K562 (cell line): ENCODE measurements at regions not wholly inside any gene's neighbourhood (a gene's known extent, or its start where the extent isn't known, plus 50 kb on each side); places are given as distances from the start of the nearest gene placed in this dataset.

ENCODE experiments used
- ATAC-seq: fragments of 200-7000 bp; cut with Tn5 transposase; 3 replicates; pipeline ENCODE4 v1.9.1; 2020; ENCODE audit warnings: moderate library complexity
- BruUV-seq: library from RNA; stranded (reverse); fragments of 400-500 nt; replicated peaks from 2 replicates; lab custom pipeline; 2021; lab: Mats Ljungman, UMichigan
- CTCF ChIA-PET: fragments of 300-600 bp; formaldehyde crosslinking; extraction: SDS; loops from one replicate; lab custom pipeline; 2021; ENCODE audit warnings: low intra/inter-chr PET ratio; lab: Yijun Ruan, JAX
- POLR2A ChIA-PET: fragments of 300-600, 350-650 bp; sonication (Branson Sonifier 250); formaldehyde crosslinking; extraction: SDS; loops from one replicate; lab custom pipeline; 2021; ENCODE audit warnings: antibody characterized with exemption, inconsistent platforms; lab: Yijun Ruan, JAX
- DNase-seq, 4 experiments: peaks; one replicate each; pipeline versions ENCODE4 v3.0.0 to v3.0.0-alpha.2; 2011 to 2018; ENCODE audit warnings: low spot score in 3 of 4, mixed read lengths in 3 of 4; ENCODE audit errors: extremely low read depth in 1 of 4
- FAIRE-seq: peaks from 2 replicates; lab custom pipeline; 2011; peaks lifted over from hg19 to GRCh38; lab: Jason Lieb, UNC
- H2AFZ ChIP-seq: 2 replicates; pipeline ENCODE4 v1.6.0; 2011; ENCODE audit warnings: low read depth, low read length, control low read depth, inconsistent platforms
- H3K27ac ChIP-seq: fragments of 200-600 bp; 3 replicates; pipeline ENCODE4 v1.8.0; 2011; ENCODE audit warnings: low read depth, mild to moderate bottlenecking, control low read depth, inconsistent platforms, low read length, moderate library complexity, mixed read lengths; ENCODE audit errors: extremely low read depth
- H3K27me3 ChIP-seq, 2 experiments: fragments of 300-600 bp in 1 of 2; 2 replicates in 1 of 2; 3 replicates in 1 of 2; pipeline versions ENCODE4 v1.6.0 to v1.8.0; 2011; ENCODE audit warnings: inconsistent platforms in 2 of 2, low read length in 2 of 2, mild to moderate bottlenecking in 1 of 2, mixed read lengths in 1 of 2, moderate library complexity in 1 of 2; ENCODE audit not compliant: control insufficient read depth in 2 of 2, insufficient read depth in 2 of 2
- H3K36me3 ChIP-seq: fragments of 300-600 bp; 3 replicates; pipeline ENCODE4 v1.8.0; 2011; ENCODE audit warnings: mild to moderate bottlenecking, low read length, inconsistent platforms; ENCODE audit not compliant: control insufficient read depth, insufficient read depth
- H3K4me1 ChIP-seq, 2 experiments: fragments of 200-600 bp in 1 of 2; replicated peaks in 1 of 2; 2 replicates in 1 of 2; 3 replicates in 1 of 2; pipeline versions ENCODE4 v1.5.1 to v1.8.0; 2011; ENCODE audit warnings: inconsistent platforms in 2 of 2, low read length in 2 of 2, mild to moderate bottlenecking in 1 of 2, mixed read lengths in 1 of 2, moderate library complexity in 1 of 2; ENCODE audit not compliant: control insufficient read depth in 2 of 2, insufficient read depth in 2 of 2
- H3K4me2 ChIP-seq: 2 replicates; pipeline ENCODE4 v1.6.1; 2011; ENCODE audit warnings: low read length, control low read depth, inconsistent platforms, mixed read lengths; ENCODE audit not compliant: insufficient read depth
- H3K4me3 ChIP-seq: fragments of 200-600 bp; sonication (generic), shearing (Covaris generic); 2 replicates; pipeline ENCODE4 v1.5.1; 2016; ENCODE audit warnings: control low read depth, inconsistent platforms
- H3K79me2 ChIP-seq: fragments of 200-600 bp; 3 replicates; pipeline ENCODE4 v1.8.0; 2011; ENCODE audit warnings: low read length, inconsistent platforms; ENCODE audit not compliant: control insufficient read depth, insufficient read depth
- H3K9ac ChIP-seq, 2 experiments: 2 replicates each; pipeline versions ENCODE4 v1.6.0 to v1.6.1; 2011; ENCODE audit warnings: low read depth in 2 of 2, low read length in 2 of 2, control low read depth in 1 of 2, inconsistent platforms in 1 of 2, mild to moderate bottlenecking in 1 of 2, mixed read lengths in 1 of 2; ENCODE audit not compliant: insufficient read depth in 1 of 2
- H3K9me1 ChIP-seq: one replicate; pipeline ENCODE4 v1.6.0; 2011; ENCODE audit warnings: inconsistent platforms, mild to moderate bottlenecking, low read length, moderate library complexity; ENCODE audit not compliant: control insufficient read depth, insufficient read depth
- H3K9me3 ChIP-seq: replicated peaks from 2 replicates; pipeline ENCODE4 v1.5.1; 2011; ENCODE audit warnings: low read depth, low read length, inconsistent platforms; ENCODE audit not compliant: control insufficient read depth, insufficient read depth
- H4K20me1 ChIP-seq: replicated peaks from 2 replicates; pipeline ENCODE4 v1.6.1; 2011; ENCODE audit warnings: low read length, inconsistent platforms, mixed read lengths; ENCODE audit not compliant: control insufficient read depth, insufficient read depth
- ARID3B ChIP-seq: fragments of 250-450 bp; sonication (Bioruptor Pico); IDR thresholded peaks from 2 replicates; pipeline ENCODE4 v1.4.0; 2020; ENCODE audit warnings: borderline replicate concordance
- ASH1L ChIP-seq: fragments of 450-650 bp; IDR thresholded peaks from 2 replicates; pipeline ENCODE4 v1.6.1; 2018; ENCODE audit warnings: borderline replicate concordance, mild to moderate bottlenecking, low read depth; ENCODE audit not compliant: partially characterized antibody
- CTCFL ChIP-seq: IDR thresholded peaks from 2 replicates; pipeline ENCODE4 v1.6.1; 2011; ENCODE audit warnings: borderline replicate concordance, low read depth, mild to moderate bottlenecking, moderate library complexity, low read length; ENCODE audit not compliant: insufficient read depth, poor library complexity, severe bottlenecking
- FOXJ2 ChIP-seq: fragments of 200-800 bp; sonication (Bioruptor generic); IDR thresholded peaks from 2 replicates; pipeline ENCODE4 v1.6.1; 2016; ENCODE audit warnings: missing genetic modification characterization, missing compliant biosample characterization
- HBP1 ChIP-seq: fragments of 450-650 bp; formaldehyde crosslinking; IDR thresholded peaks from 2 replicates; pipeline ENCODE4 v1.4.0; 2022; ENCODE audit warnings: missing genetic modification characterization
- HES1 ChIP-seq: fragments of 450-650 bp; IDR thresholded peaks from 2 replicates; pipeline ENCODE4 v1.6.1; 2016; ENCODE audit warnings: low read depth, mild to moderate bottlenecking, moderate library complexity
- MEF2A ChIP-seq: IDR thresholded peaks from 2 replicates; pipeline ENCODE4 v1.6.1; 2011; ENCODE audit warnings: low read depth, mild to moderate bottlenecking, low read length, moderate library complexity; ENCODE audit not compliant: control insufficient read depth
- MTA3 ChIP-seq: fragments of 450-650 bp; formaldehyde crosslinking; IDR thresholded peaks from 2 replicates; pipeline ENCODE4 v1.6.1; 2017; ENCODE audit warnings: mild to moderate bottlenecking, borderline replicate concordance
- NCOA6 ChIP-seq: fragments of 450-650 bp; IDR thresholded peaks from 2 replicates; pipeline ENCODE4 v1.6.1; 2017; ENCODE audit warnings: mild to moderate bottlenecking
- SRF ChIP-seq, 2 experiments: fragments of 250-450, 450-650 bp in 1 of 2; sonication (Bioruptor Pico) in 1 of 2; sonication (generic) in 1 of 2; formaldehyde crosslinking; IDR thresholded peaks; 2 replicates each; pipeline versions ENCODE4 v1.5.0 to v1.5.1; 2020 to 2022; ENCODE audit warnings: mild to moderate bottlenecking in 1 of 2, missing genetic modification reagents in 1 of 2
- ZNF274 ChIP-seq: IDR thresholded peaks from 2 replicates; pipeline ENCODE4 v1.6.1; 2011; ENCODE audit warnings: low read depth, mild to moderate bottlenecking, low read length, moderate library complexity, borderline replicate concordance
- ZNF449 ChIP-seq: fragments of 250-450 bp; sonication (Bioruptor Pico); IDR thresholded peaks from 2 replicates; pipeline ENCODE4 v1.8.0; 2022; ENCODE audit warnings: moderate library complexity, mild to moderate bottlenecking, inconsistent platforms
- ZNF79 ChIP-seq: fragments of 250-450 bp; sonication (Bioruptor Pico); IDR thresholded peaks from 2 replicates; pipeline ENCODE4 v1.4.0; 2020; ENCODE audit warnings: low read depth, mild to moderate bottlenecking, moderate library complexity
- WGBS: fragments of 100-300 bp; shearing (Covaris generic); methylation state at CpG from one replicate; pipeline ENCODE4 v1.1.6; 2016; ENCODE audit warnings: low coverage, mixed read lengths; ENCODE audit not compliant: insufficient coverage; ENCODE audit errors: missing lambda C conversion rate; 5-methylcytosine and 5-hydroxymethylcytosine counted together
- in situ Hi-C: fragments of 300-500 bp; cut with MboI; formaldehyde crosslinking; loops from 4 replicates; pipeline ENCODE4 v1.15.0; 2018; ENCODE audit warnings: inconsistent platforms, mixed read lengths
- intact Hi-C: fragments of 100-400 bp; cut with micrococcal nuclease; formaldehyde crosslinking; loops from 2 replicates; pipeline ENCODE4 v1.14.2; 2022

- TF ChIP-seq SRF (CRISPR knock-in tag; IDR thresholded peaks at IDR 0.05) (no peak), ZNF274 (no peak), CTCFL (no peak), HES1 (no peak), ARID3B (CRISPR knock-in tag) (no peak)
Measured at GRCh38 chr5:174421408-174421805, 303.0 kb upstream of the MSX2 start (continued).

GRCh38 chr5:174423558-174423957, 300.8 kb upstream of the MSX2 start:
- Histone ChIP-seq H3K27me3 (peaks cover 8 to 31% of the 10 kb centered on the region in 2 experiments; a peak in 3 of 5 replicates), H3K4me3 (no peak overlapping the region), H3K27ac (no peak overlapping the region), H3K79me2 (no peaks in the 10 kb centered on the region), H3K36me3 (no peaks in the 10 kb centered on the region), H2AFZ (no peak overlapping the region), H4K20me1 (0 out of 2 replicates have a peak, but pooled peaks cover 4% of the 10 kb centered on the region), H3K9me1 (no peaks in the 10 kb centered on the region), H3K9me3 (no peaks in the 10 kb centered on the region), H3K4me2 (no peak overlapping the region), H3K4me1 (no peaks in the 10 kb centered on the region), H3K9ac (no peak overlapping the region)
- in situ Hi-C loops (no loop called here), intact Hi-C loops (no loop called here)
- BruUV-seq: no TSS peak
- DNase-seq (no peak), ATAC-seq (no peak), FAIRE-seq (no peak)
- 2% methylated on average over 11 of the region's 11 CpGs for WGBS
- POLR2A ChIA-PET: no interaction called here
- CTCF ChIA-PET: no interaction called here
- no peak for TF ChIP-seq ZNF449 (CRISPR knock-in tag)
- no peak for TF ChIP-seq ZNF79
- no peak for TF ChIP-seq NCOA6
- no peak for TF ChIP-seq MTA3
- TF ChIP-seq FOXJ2 (tag): no peak
- TF ChIP-seq HBP1 (CRISPR knock-in tag): no peak
- no peak for TF ChIP-seq ASH1L
- no peak for TF ChIP-seq MEF2A
